C4-2B (cell line): ENCODE measurements at regions not wholly inside any gene's neighbourhood (a gene's known extent, or its start where the extent isn't known, plus 50 kb on each side); places are given as distances from the start of the nearest gene placed in this dataset.

Source experiments
- ZFX ChIP-seq: fragments of 450-650 bp; IDR thresholded peaks from 2 replicates; pipeline ENCODE4 v1.6.1; 2017
- TF ChIP-seq, protein P1 (sequence below): fragments of 450-650 bp; conservative IDR thresholded peaks from 2 replicates; pipeline ENCODE4 v1.5.1; 2017; ENCODE audit warnings: mild to moderate bottlenecking

- TF ChIP-seq, protein P1, sequence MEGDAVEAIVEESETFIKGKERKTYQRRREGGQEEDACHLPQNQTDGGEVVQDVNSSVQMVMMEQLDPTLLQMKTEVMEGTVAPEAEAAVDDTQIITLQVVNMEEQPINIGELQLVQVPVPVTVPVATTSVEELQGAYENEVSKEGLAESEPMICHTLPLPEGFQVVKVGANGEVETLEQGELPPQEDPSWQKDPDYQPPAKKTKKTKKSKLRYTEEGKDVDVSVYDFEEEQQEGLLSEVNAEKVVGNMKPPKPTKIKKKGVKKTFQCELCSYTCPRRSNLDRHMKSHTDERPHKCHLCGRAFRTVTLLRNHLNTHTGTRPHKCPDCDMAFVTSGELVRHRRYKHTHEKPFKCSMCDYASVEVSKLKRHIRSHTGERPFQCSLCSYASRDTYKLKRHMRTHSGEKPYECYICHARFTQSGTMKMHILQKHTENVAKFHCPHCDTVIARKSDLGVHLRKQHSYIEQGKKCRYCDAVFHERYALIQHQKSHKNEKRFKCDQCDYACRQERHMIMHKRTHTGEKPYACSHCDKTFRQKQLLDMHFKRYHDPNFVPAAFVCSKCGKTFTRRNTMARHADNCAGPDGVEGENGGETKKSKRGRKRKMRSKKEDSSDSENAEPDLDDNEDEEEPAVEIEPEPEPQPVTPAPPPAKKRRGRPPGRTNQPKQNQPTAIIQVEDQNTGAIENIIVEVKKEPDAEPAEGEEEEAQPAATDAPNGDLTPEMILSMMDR = peak; percentile 92
- TF ChIP-seq ZFX = no peak
Observed at GRCh38 chr15:91706322-91707032, 147.0 kb upstream of the SLCO3A1 start.
